C4-2B (cell line): ENCODE measurements at regions not wholly inside any gene's neighbourhood (a gene's known extent, or its start where the extent isn't known, plus 50 kb on each side); places are given as distances from the start of the nearest gene placed in this dataset.

Source experiments
- CTCF ChIP-seq: fragments of 450-650 bp; conservative IDR thresholded peaks from 2 replicates; pipeline ENCODE4 v1.5.1; 2017; ENCODE audit warnings: mild to moderate bottlenecking
- ZFX ChIP-seq: fragments of 450-650 bp; IDR thresholded peaks from 2 replicates; pipeline ENCODE4 v1.6.1; 2017

DNA sequence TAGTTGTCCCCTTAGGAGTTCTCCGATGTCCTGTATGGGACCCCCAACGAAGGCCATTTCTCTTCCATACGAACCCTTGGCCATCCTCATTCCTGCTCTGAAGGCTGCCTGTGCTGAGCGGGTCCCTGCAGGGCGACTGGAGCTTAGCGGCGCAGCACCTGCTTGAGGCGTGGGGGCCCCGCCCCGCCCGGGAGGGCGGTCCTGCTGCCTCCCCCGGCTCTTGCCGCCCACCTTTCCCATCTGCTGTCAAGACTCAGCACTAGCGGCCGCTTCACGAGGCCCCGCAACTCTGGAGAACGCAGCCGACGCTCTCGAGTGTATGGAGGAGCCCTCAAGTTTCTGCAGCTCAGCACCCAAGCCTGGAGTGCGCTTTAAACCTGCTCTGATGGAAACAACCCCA is 197.7 kb downstream of the TRIML1 start:
- TF ChIP-seq CTCF (no peak), ZFX (no peak)
